ENCODE measurements at regions not wholly inside any gene's neighbourhood (a gene's known extent, or its start where the extent isn't known, plus 50 kb on each side); places are given as distances from the start of the nearest gene placed in this dataset.

GRCh38 chr3:168624892-168625448, 529.2 kb upstream of the GOLIM4 start:
- DNase-seq: no peak

GRCh38 chr3:168624195-168624594, 528.5 kb upstream of the GOLIM4 start:
- no peak for DNase-seq

- no peak for DNase-seq
These were observed 527.1 kb upstream of the GOLIM4 start for GRCh38 chr3:168622795-168623194.

GRCh38 chr3:168620854-168621253, 525.1 kb upstream of the GOLIM4 start:
- peak; percentile 11 for DNase-seq

GRCh38 chr3:168618827-168619470, 523.2 kb upstream of the GOLIM4 start:
- DNase-seq: no peak

GRCh38 chr3:168617658-168618057, 521.9 kb upstream of the GOLIM4 start:
- DNase-seq: no peak

GRCh38 chr3:168616915-168617314, 521.2 kb upstream of the GOLIM4 start:
- DNase-seq: no peak

- no peak for DNase-seq
These were observed 519.8 kb upstream of the GOLIM4 start for GRCh38 chr3:168615493-168616020.

GRCh38 chr3:168613151-168613550, 517.4 kb upstream of the GOLIM4 start:
- DNase-seq: no peak

GRCh38 chr3:168612671-168613070, 516.9 kb upstream of the GOLIM4 start:
- no peak for DNase-seq

- no peak for DNase-seq
These were observed 516.1 kb upstream of the GOLIM4 start for GRCh38 chr3:168611826-168612225.

GRCh38 chr3:168608926-168609325, 513.2 kb upstream of the GOLIM4 start:
- DNase-seq: no peak

- no peak for DNase-seq
These were observed 509.0 kb upstream of the GOLIM4 start for GRCh38 chr3:168604767-168605166.

GRCh38 chr3:168598250-168598649, 502.5 kb upstream of the GOLIM4 start:
- DNase-seq: no peak

GRCh38 chr3:168596175-168596823, 500.6 kb upstream of the GOLIM4 start:
- DNase-seq: no peak

GRCh38 chr3:168591587-168591986, 495.9 kb upstream of the GOLIM4 start:
- no peak for DNase-seq

GRCh38 chr3:168589376-168589775, 493.7 kb upstream of the GOLIM4 start:
- no peak for DNase-seq

GRCh38 chr3:168585544-168585943, 489.8 kb upstream of the GOLIM4 start:
- no peak for DNase-seq

GRCh38 chr3:168583977-168584376, 488.3 kb upstream of the GOLIM4 start:
- peak; percentile 6 for DNase-seq

- DNase-seq: no peak
These were observed 486.8 kb upstream of the GOLIM4 start for GRCh38 chr3:168582503-168582902.

GRCh38 chr3:168581771-168582225, 486.1 kb upstream of the GOLIM4 start:
- no peak for DNase-seq

- no peak for DNase-seq
These were observed 483.3 kb upstream of the GOLIM4 start for GRCh38 chr3:168579010-168579409.

GRCh38 chr3:168575750-168576149, 480.0 kb upstream of the GOLIM4 start:
- DNase-seq: no peak
